ENCODE measurements at regions not wholly inside any gene's neighbourhood (a gene's known extent, or its start where the extent isn't known, plus 50 kb on each side); places are given as distances from the start of the nearest gene placed in this dataset.

DNA sequence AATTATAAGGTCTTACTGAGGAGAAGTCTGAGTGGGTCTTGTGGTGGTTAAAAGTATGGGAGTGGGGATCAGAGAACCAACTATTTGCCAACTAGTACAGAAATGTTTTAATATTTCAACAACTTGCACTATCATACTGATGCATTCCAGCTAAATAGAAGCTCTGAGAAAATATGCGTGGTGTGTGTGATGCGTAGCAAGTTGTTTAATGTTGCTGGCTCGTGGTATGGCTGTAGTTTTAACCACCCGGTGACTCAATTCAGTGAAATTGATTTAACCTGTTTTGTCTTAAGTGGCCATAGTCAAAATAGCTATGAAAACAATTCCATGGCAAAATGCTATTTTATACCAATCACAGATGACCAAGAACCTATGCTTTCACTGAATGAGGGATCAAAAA is 176.5 kb upstream of the SLC24A2 start:
- H3K4me3 Mint-ChIP-seq (ENCODE audit: low read depth): no peak overlapping the region
- H3K9me3 Mint-ChIP-seq (ENCODE audit: low read depth): peaks cover 3% of the 10 kb centered on the region
- no peak for DNase-seq (ENCODE audit: low spot score, unreplicated experiment)
- H3K27ac Mint-ChIP-seq: no peak overlapping the region
- TF ChIP-seq CTCF (IDR thresholded peaks at IDR 0.05; ENCODE audit: unreplicated experiment): no peak
- H3K36me3 Mint-ChIP-seq (ENCODE audit: insufficient read depth): no peaks in the 10 kb centered on the region
- no peaks in the 10 kb centered on the region for H3K27me3 Mint-ChIP-seq
- no peaks in the 10 kb centered on the region for H3K4me1 Mint-ChIP-seq (ENCODE audit: low read depth)

DNA sequence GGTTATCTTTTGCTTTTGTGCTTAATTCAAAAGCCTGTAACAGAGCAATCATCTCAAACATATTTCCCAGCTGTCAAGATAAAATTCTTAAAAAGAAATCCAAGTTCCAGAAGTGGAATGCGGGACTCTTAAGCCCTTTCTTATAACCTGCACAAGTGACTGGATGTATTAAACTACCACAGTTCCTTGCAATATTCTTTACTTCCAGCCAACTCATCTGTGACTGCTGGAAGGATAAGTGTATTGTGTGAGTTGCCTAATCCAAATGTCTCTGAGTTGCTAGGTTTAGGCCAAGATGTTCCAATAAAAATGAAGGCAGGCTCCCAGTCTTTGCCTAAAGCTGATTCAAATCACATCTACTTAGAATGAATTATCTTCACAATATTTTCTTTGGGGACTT is 159.2 kb upstream of the SLC24A2 start:
- DNase-seq (ENCODE audit: low spot score, unreplicated experiment): no peak
- Mint-ChIP-seq H3K27ac (no peak overlapping the region), H3K4me1 (ENCODE audit: low read depth) (peaks cover 9% of the 10 kb centered on the region), H3K9me3 (ENCODE audit: low read depth) (peaks cover 6% of the 10 kb centered on the region), H3K36me3 (ENCODE audit: insufficient read depth) (peaks cover 3% of the 10 kb centered on the region), H3K4me3 (ENCODE audit: low read depth) (no peak overlapping the region), H3K27me3 (no peaks in the 10 kb centered on the region)
- TF ChIP-seq CTCF (IDR thresholded peaks at IDR 0.05; ENCODE audit: unreplicated experiment): no peak

DNA sequence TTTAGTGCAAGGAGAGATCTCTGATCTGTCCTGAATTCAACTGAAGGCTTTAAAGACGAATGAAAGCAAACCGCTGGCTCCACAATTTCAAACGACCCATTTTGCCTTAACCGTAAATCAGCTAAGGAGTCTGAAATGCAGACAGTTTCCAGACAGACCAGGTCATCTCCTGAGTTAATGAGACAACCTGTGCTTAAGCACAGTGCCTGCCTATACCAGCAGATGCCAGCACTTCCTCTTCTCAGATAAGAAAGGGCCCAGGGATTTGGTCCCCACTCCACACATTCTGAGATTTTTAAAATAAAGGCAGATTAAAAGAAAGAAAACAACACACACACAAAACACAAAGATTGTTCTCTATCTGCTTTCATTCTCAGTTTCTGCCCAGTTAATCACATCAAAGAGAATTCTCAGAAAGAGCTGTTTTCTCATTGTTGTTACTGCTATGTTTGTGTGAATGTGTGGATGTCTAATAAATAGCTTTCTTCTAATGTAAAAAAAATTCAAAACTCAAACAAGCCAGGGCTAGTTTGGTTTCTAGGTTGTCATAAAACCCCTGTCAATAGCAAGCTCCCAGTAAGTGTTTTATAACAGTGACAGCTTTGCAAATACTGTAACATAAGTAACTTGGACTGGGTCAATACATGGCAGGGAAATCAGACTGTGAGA is 157.7 kb upstream of the SLC24A2 start:
- H3K27me3 Mint-ChIP-seq: no peaks in the 10 kb centered on the region
- TF ChIP-seq CTCF (IDR thresholded peaks at IDR 0.05; ENCODE audit: unreplicated experiment): peak; percentile 29
- H3K9me3 Mint-ChIP-seq (ENCODE audit: low read depth): no peaks in the 10 kb centered on the region
- no peak overlapping the region for H3K27ac Mint-ChIP-seq
- H3K4me3 Mint-ChIP-seq (ENCODE audit: low read depth): no peak overlapping the region
- no peaks in the 10 kb centered on the region for H3K36me3 Mint-ChIP-seq (ENCODE audit: insufficient read depth)
- DNase-seq (ENCODE audit: low spot score, unreplicated experiment): no peak
- H3K4me1 Mint-ChIP-seq (ENCODE audit: low read depth): peaks cover 9% of the 10 kb centered on the region

GRCh38 chr9:19941874-19942273 is 153.0 kb upstream of the SLC24A2 start:
- no peak for TF ChIP-seq CTCF (IDR thresholded peaks at IDR 0.05; ENCODE audit: unreplicated experiment)
- Mint-ChIP-seq H3K27ac (no peak overlapping the region), H3K36me3 (ENCODE audit: insufficient read depth) (no peaks in the 10 kb centered on the region), H3K4me3 (ENCODE audit: low read depth) (no peak overlapping the region), H3K9me3 (ENCODE audit: low read depth) (no peaks in the 10 kb centered on the region), H3K4me1 (ENCODE audit: low read depth) (peaks cover 6% of the 10 kb centered on the region), H3K27me3 (no peaks in the 10 kb centered on the region)
- no peak for DNase-seq (ENCODE audit: low spot score, unreplicated experiment)

DNA sequence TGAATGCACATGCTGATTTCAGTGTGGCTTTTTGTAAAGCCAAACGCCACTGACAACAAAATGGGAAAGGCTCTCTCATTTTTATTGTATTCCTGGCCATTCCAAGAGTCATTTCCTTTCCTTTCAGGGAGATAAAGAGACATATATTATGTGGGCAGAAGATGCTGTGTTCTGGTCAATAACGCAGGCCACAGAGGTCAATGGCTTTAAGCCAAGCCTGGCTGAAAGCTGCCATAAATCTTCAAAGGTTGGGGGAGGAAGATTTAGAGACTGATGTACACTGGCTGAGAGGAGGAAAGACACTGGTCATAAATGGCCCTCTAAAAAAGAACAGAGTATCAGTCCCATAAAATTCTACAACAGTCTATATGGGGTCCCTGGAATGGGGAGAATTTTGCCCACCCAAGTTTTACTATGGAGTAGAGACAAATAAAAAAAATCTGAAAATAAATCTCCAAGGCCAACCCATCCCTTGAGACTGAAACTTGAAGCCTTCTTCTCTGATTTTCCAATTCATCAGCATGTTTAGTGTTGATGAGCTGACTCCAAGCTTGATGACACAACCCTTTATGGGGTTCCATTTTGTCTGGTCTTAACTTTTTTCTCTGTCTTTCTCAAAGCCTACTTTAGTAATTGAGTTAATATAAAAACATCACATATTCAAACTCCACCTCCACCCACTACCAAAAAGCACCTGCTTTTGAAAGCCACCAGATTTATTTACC is 152.1 kb upstream of the SLC24A2 start:
- no peak overlapping the region for H3K27ac Mint-ChIP-seq
- no peaks in the 10 kb centered on the region for H3K27me3 Mint-ChIP-seq

More for the DNA sequence above, 152.1 kb upstream of the SLC24A2 start:
- TF ChIP-seq CTCF (IDR thresholded peaks at IDR 0.05; ENCODE audit: unreplicated experiment): no peak
- Mint-ChIP-seq H3K4me3 (ENCODE audit: low read depth) (no peak overlapping the region), H3K9me3 (ENCODE audit: low read depth) (no peaks in the 10 kb centered on the region), H3K36me3 (ENCODE audit: insufficient read depth) (no peaks in the 10 kb centered on the region), H3K4me1 (ENCODE audit: low read depth) (no peaks in the 10 kb centered on the region)
- no peak for DNase-seq (ENCODE audit: low spot score, unreplicated experiment)
